GM12891 (cell line): ENCODE measurements at regions not wholly inside any gene's neighbourhood (a gene's known extent, or its start where the extent isn't known, plus 50 kb on each side); places are given as distances from the start of the nearest gene placed in this dataset.
A peak's percentile ranks its signal among the peaks of the same experiment; 100 is the strongest.

ENCODE experiments used
- DNase-seq: peaks from one replicate; pipeline ENCODE4 v3.0.0; 2011; ENCODE audit warnings: low spot score; ENCODE audit not compliant: insufficient read length
- FAIRE-seq: peaks from 2 replicates; lab custom pipeline; 2011; peaks lifted over from hg19 to GRCh38; lab: Jason Lieb, UNC
- PAX5 ChIP-seq: IDR thresholded peaks from 2 replicates; pipeline ENCODE4 v1.6.1; 2011; ENCODE audit warnings: low read length, moderate library complexity, mild to moderate bottlenecking; ENCODE audit not compliant: insufficient read depth, severe bottlenecking
- POLR2A ChIP-seq: IDR thresholded peaks from 2 replicates; pipeline ENCODE4 v1.6.1; 2011; ENCODE audit warnings: low read depth, low read length, control low read depth
- POLR2AphosphoS5 ChIP-seq: IDR thresholded peaks from 2 replicates; pipeline ENCODE4 v1.6.1; 2011; ENCODE audit warnings: low read depth, low read length, control low read depth
- POU2F2 ChIP-seq: IDR thresholded peaks from 2 replicates; pipeline ENCODE4 v1.6.1; 2011; ENCODE audit warnings: low read depth, mild to moderate bottlenecking, control low read depth, low read length, moderate library complexity
- SPI1 ChIP-seq: IDR thresholded peaks from 2 replicates; pipeline ENCODE4 v1.6.1; 2011; ENCODE audit warnings: low read depth, low read length, control low read depth
- TAF1 ChIP-seq: IDR thresholded peaks from 2 replicates; pipeline ENCODE4 v1.6.1; 2011; ENCODE audit warnings: low read depth, low read length, control low read depth

GRCh38 chr18:51716277-51716676 lies 518.8 kb upstream of the MEX3C start:
- DNase-seq (no peak), FAIRE-seq (no peak)
- TF ChIP-seq TAF1 (no peak), SPI1 (no peak), POU2F2 (no peak), POLR2A (no peak), PAX5 (no peak), POLR2AphosphoS5 (no peak)

- FAIRE-seq = no peak
- DNase-seq = no peak
- TF ChIP-seq POLR2A (no peak), SPI1 (no peak), PAX5 (no peak), POLR2AphosphoS5 (no peak), POU2F2 (no peak), TAF1 (no peak)
Measured at GRCh38 chr18:51721388-51721787, 523.9 kb upstream of the MEX3C start.

GRCh38 chr18:51721996-51722395 lies 524.5 kb upstream of the MEX3C start:
- FAIRE-seq (no peak), DNase-seq (no peak)
- TF ChIP-seq POLR2A = no peak
- TF ChIP-seq POLR2AphosphoS5 = no peak
- no peak for TF ChIP-seq TAF1
- TF ChIP-seq SPI1 = no peak
- no peak for TF ChIP-seq POU2F2
- no peak for TF ChIP-seq PAX5

GRCh38 chr18:51724790-51725721 lies 527.6 kb upstream of the MEX3C start:
- TF ChIP-seq SPI1 = 0 out of 2 replicates have a peak, but pooled peaks have one; percentile 13
- no peak for TF ChIP-seq POU2F2
- FAIRE-seq (peak; percentile 71), DNase-seq (no peak)

GRCh38 chr18:51726614-51727013 lies 529.1 kb upstream of the MEX3C start:
- FAIRE-seq = peak; percentile 63
- no peak for DNase-seq
- TF ChIP-seq SPI1 = peak; percentile 90
- TF ChIP-seq POLR2AphosphoS5 = no peak

GRCh38 chr18:51727780-51728179 lies 530.3 kb upstream of the MEX3C start:
- peak; percentile 77 for FAIRE-seq
- TF ChIP-seq SPI1 (peak; percentile 88), PAX5 (no peak)
- DNase-seq = no peak

GRCh38 chr18:51731070-51731469 lies 533.6 kb upstream of the MEX3C start:
- FAIRE-seq (no peak), DNase-seq (no peak)
- TF ChIP-seq POLR2AphosphoS5 = no peak
- no peak for TF ChIP-seq TAF1
- TF ChIP-seq POU2F2 = no peak
- no peak for TF ChIP-seq SPI1
- no peak for TF ChIP-seq POLR2A

GRCh38 chr18:51734576-51734975 lies 537.1 kb upstream of the MEX3C start:
- FAIRE-seq = no peak
- TF ChIP-seq PAX5 (no peak), SPI1 (no peak)
- no peak for DNase-seq

- FAIRE-seq (no peak), DNase-seq (no peak)
- TF ChIP-seq PAX5 (peak; percentile 81), POLR2AphosphoS5 (no peak), POU2F2 (no peak)
Measured at GRCh38 chr18:51739044-51739666, 541.7 kb upstream of the MEX3C start.

- DNase-seq (no peak), FAIRE-seq (no peak)
- TF ChIP-seq TAF1 (no peak), PAX5 (no peak)
Measured at GRCh38 chr18:51751901-51752300, 554.4 kb upstream of the MEX3C start.
